Central memory CD8-positive, alpha-beta T cell (primary cell): ENCODE measurements at regions not wholly inside any gene's neighbourhood (a gene's known extent, or its start where the extent isn't known, plus 50 kb on each side); places are given as distances from the start of the nearest gene placed in this dataset.

Source experiments
- ATAC-seq: fragments of 150-1000 bp; cut with Tn5 transposase; replicated peaks from 2 replicates; pipeline ENCODE4 v1.10.0; 2022; ENCODE audit warnings: mild to moderate bottlenecking, moderate FRiP score, moderate number of reproducible peaks; ENCODE audit not compliant: poor library complexity, severe bottlenecking; ENCODE audit errors: extremely low read depth
- DNase-seq, 2 donors: peaks; one replicate each; pipeline ENCODE4 v3.0.0; 2021; ENCODE audit warnings: low spot score in 2 of 2
- H3K27ac Mint-ChIP-seq: one replicate; pipeline ENCODE4 v1.8.0; 2022; ENCODE audit warnings: low read depth, mild to moderate bottlenecking, moderate library complexity, mixed read lengths
- H3K27me3 Mint-ChIP-seq: one replicate; pipeline ENCODE4 v1.8.0; 2022; ENCODE audit warnings: mixed read lengths
- H3K36me3 Mint-ChIP-seq: one replicate; pipeline ENCODE4 v1.8.0; 2022; ENCODE audit warnings: mild to moderate bottlenecking, moderate library complexity, mixed read lengths; ENCODE audit not compliant: insufficient read depth
- H3K4me1 Mint-ChIP-seq: one replicate; pipeline ENCODE4 v1.8.0; 2022; ENCODE audit warnings: mixed read lengths
- H3K4me3 Mint-ChIP-seq: one replicate; pipeline ENCODE4 v1.8.0; 2022; ENCODE audit warnings: mild to moderate bottlenecking, moderate library complexity, mixed read lengths
- H3K9me3 Mint-ChIP-seq: one replicate; pipeline ENCODE4 v1.8.0; 2022; ENCODE audit warnings: mixed read lengths

- Mint-ChIP-seq H3K27me3 (no peaks in the 10 kb centered on the region), H3K36me3 (no peaks in the 10 kb centered on the region), H3K9me3 (no peaks in the 10 kb centered on the region), H3K4me3 (no peak overlapping the region), H3K27ac (peak overlapping the region; percentile 44), H3K4me1 (peaks cover 42% of the 10 kb centered on the region)
- ATAC-seq (no peak), DNase-seq (no peak)
These were observed 231.3 kb upstream of the IRF2BP2 start for GRCh38 chr1:234841281-234841680.

DNA sequence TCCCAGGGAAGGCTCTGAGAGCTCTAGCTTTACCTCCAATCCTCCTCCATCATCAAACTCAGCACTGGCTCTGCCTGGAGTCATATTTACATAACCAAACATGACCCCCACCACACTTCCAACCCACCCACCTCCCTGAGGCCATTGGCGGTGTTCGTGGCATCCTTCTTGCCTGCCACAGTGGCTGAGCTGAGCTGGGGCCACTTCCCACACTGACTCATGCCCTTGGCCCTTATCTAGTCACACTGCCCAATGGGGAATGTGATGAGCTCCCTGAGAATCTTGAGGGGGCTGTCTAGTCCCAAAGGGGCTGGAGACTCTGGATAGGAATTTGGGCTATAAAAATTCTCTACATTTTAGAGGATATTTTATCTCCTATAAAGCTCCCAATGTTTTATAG lies 230.9 kb upstream of the IRF2BP2 start:
- no peak for ATAC-seq
- Mint-ChIP-seq H3K9me3 (no peaks in the 10 kb centered on the region), H3K27ac (no peak overlapping the region), H3K4me3 (no peak overlapping the region), H3K4me1 (peaks cover 38% of the 10 kb centered on the region), H3K36me3 (no peaks in the 10 kb centered on the region), H3K27me3 (no peaks in the 10 kb centered on the region)
- no peak for DNase-seq

GRCh38 chr1:234840253-234840652 lies 230.3 kb upstream of the IRF2BP2 start:
- Mint-ChIP-seq H3K27me3 (no peaks in the 10 kb centered on the region), H3K4me1 (peaks cover 32% of the 10 kb centered on the region), H3K27ac (no peak overlapping the region), H3K4me3 (no peak overlapping the region), H3K9me3 (no peaks in the 10 kb centered on the region), H3K36me3 (no peaks in the 10 kb centered on the region)
- ATAC-seq, result no peak
- no peak for DNase-seq

DNA sequence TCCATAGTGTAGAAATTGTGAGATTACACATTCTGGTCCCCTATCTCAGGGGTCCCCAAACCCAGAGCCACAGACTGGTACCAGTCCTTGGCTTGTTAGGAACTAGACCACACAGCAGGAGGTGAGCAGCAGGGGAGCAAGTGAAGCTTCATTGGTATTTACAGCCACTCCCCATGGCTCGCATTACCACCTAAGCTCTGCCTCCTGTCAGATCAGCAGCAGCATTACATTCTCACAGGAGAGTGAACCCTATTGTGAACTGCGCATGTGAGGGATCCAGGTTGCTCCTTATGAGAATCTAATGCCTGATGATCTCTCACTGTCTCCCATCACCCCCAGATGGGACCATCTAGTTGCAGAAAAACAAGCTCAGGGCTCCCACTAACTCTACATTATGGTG lies 229.7 kb upstream of the IRF2BP2 start:
- Mint-ChIP-seq H3K36me3 (no peaks in the 10 kb centered on the region), H3K4me3 (no peak overlapping the region), H3K27me3 (no peaks in the 10 kb centered on the region), H3K4me1 (peaks cover 26% of the 10 kb centered on the region), H3K27ac (no peak overlapping the region), H3K9me3 (no peaks in the 10 kb centered on the region)
- ATAC-seq (no peak), DNase-seq (no peak)

GRCh38 chr1:234838820-234839219 lies 228.8 kb upstream of the IRF2BP2 start:
- no peak overlapping the region for H3K4me3 Mint-ChIP-seq
- H3K36me3 Mint-ChIP-seq, result no peaks in the 10 kb centered on the region
- H3K9me3 Mint-ChIP-seq, result no peaks in the 10 kb centered on the region
- no peak for DNase-seq
- no peaks in the 10 kb centered on the region for H3K27me3 Mint-ChIP-seq
- no peak overlapping the region for H3K27ac Mint-ChIP-seq
- no peak for ATAC-seq
- peaks cover 18% of the 10 kb centered on the region for H3K4me1 Mint-ChIP-seq

- Mint-ChIP-seq H3K9me3 (no peaks in the 10 kb centered on the region), H3K27me3 (no peaks in the 10 kb centered on the region), H3K27ac (peak overlapping the region; percentile 57), H3K4me1 (peaks cover 14% of the 10 kb centered on the region), H3K4me3 (no peak overlapping the region), H3K36me3 (no peaks in the 10 kb centered on the region)
- no peak for DNase-seq
- no peak for ATAC-seq
These were observed 228.2 kb upstream of the IRF2BP2 start for GRCh38 chr1:234838182-234838581.

DNA sequence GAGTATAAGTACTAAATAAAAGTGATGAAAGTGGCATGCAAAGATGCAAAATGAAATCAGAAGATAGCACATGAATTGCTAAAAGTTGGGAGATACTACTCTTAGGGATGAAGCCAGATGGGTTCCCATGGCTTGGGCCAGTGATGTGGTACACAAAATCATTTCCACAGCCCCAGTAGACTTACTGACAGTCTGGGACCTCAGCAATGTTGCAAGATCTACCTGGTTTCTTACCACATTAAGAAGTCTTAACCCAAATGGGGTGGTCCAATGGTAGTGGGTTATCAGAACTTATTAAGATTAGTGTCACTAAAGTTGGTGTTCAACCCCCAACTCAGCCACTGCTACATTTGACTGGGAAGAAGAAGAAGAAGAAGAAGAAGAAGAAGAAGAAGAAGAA lies 227.7 kb upstream of the IRF2BP2 start:
- Mint-ChIP-seq H3K4me3 (no peak overlapping the region), H3K9me3 (no peaks in the 10 kb centered on the region), H3K4me1 (peaks cover 9% of the 10 kb centered on the region), H3K36me3 (no peaks in the 10 kb centered on the region), H3K27ac (peak overlapping the region; percentile 57), H3K27me3 (no peaks in the 10 kb centered on the region)
- ATAC-seq, result no peak
- no peak for DNase-seq

DNA sequence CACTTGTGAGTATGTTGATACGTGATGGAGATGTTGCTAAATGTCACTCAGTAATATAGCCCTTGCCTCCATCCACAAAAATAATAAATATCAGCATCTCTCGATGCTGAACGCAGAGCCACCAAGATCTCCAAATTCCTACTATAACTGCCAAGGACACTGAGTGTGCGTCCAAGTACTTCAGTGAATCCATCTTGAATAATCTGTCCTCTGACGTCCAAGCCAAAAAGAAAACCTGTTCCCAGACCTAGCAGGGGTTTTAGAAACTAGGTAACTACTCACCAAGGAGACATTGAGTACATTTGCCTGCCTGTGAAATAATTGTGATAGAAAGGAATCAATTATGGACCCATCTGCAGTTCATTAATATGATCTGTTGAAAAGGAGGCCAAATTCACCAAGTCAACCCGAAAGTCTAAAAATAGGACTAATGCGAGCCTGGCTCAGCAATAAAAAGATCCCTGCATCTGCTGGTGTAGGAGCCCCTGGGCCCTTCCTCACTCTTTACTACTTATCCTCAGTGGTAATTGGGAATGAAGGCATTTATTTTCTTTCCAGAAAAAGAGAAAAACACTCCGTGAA lies 226.9 kb upstream of the IRF2BP2 start:
- no peak for ATAC-seq
- Mint-ChIP-seq H3K27me3 (no peaks in the 10 kb centered on the region), H3K4me3 (no peak overlapping the region), H3K27ac (no peak overlapping the region), H3K4me1 (peaks cover 6% of the 10 kb centered on the region), H3K9me3 (no peaks in the 10 kb centered on the region), H3K36me3 (no peaks in the 10 kb centered on the region)
- DNase-seq, result no peak

- no peak for ATAC-seq
- no peak overlapping the region for H3K4me3 Mint-ChIP-seq
- H3K9me3 Mint-ChIP-seq, result no peaks in the 10 kb centered on the region
- H3K4me1 Mint-ChIP-seq, result peaks cover 6% of the 10 kb centered on the region
- no peaks in the 10 kb centered on the region for H3K36me3 Mint-ChIP-seq
- H3K27ac Mint-ChIP-seq, result no peak overlapping the region
- DNase-seq, result no peak
- H3K27me3 Mint-ChIP-seq, result no peaks in the 10 kb centered on the region
These were observed 226.2 kb upstream of the IRF2BP2 start for GRCh38 chr1:234836045-234836681.

- DNase-seq, result no peak
- ATAC-seq, result no peak
- Mint-ChIP-seq H3K27ac (no peak overlapping the region), H3K36me3 (no peaks in the 10 kb centered on the region), H3K9me3 (no peaks in the 10 kb centered on the region), H3K4me1 (peaks cover 6% of the 10 kb centered on the region), H3K4me3 (no peak overlapping the region), H3K27me3 (no peaks in the 10 kb centered on the region)
These were observed 225.3 kb upstream of the IRF2BP2 start for GRCh38 chr1:234835239-234835638.

DNA sequence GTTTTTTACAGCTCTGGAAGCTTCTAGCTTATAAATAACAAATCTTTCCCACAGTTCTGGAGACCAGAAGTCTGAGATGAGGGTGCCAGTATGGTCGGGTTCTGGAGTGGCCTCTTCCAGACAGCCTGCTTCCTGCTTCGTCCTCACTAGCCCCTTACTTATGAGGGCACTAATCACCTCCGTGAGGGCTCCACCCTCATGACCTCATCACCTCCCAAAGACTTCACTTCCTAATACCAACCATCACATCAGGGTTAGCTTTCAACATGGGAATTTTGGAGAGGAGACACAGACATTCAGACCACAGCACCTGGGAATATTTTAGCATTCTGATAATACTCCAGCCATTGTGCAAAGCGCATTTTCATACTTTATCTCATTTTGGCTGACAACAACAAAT lies 223.7 kb upstream of the IRF2BP2 start:
- no peaks in the 10 kb centered on the region for H3K9me3 Mint-ChIP-seq
- H3K27me3 Mint-ChIP-seq, result no peaks in the 10 kb centered on the region
- no peak overlapping the region for H3K4me3 Mint-ChIP-seq
- no peaks in the 10 kb centered on the region for H3K36me3 Mint-ChIP-seq
- H3K4me1 Mint-ChIP-seq, result peaks cover 14% of the 10 kb centered on the region
- DNase-seq (no peak), ATAC-seq (no peak)
- H3K27ac Mint-ChIP-seq, result no peak overlapping the region

DNA sequence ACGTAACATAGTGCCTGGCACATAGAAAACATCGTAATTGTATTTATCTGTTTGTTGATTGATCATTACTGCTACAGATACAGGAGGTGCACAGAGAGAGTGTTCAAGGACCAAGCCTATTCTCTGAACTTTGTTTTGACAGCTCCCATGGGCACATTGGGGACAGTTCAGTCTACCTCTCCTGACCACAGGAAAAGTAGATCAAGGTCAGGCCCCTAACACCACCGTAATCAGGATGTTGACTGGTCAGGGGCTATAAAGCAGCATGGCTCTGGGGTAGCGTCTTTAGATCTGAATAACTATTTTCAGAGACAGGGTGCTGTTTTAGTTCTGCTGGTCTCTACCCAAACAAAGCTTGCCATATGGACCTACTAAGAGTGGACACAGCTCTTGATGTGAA lies 223.1 kb upstream of the IRF2BP2 start:
- Mint-ChIP-seq H3K4me1 (peaks cover 14% of the 10 kb centered on the region), H3K9me3 (no peaks in the 10 kb centered on the region), H3K27ac (no peak overlapping the region), H3K27me3 (no peaks in the 10 kb centered on the region), H3K36me3 (no peaks in the 10 kb centered on the region), H3K4me3 (no peak overlapping the region)
- ATAC-seq (no peak), DNase-seq (no peak)

GRCh38 chr1:234827656-234828055 lies 217.7 kb upstream of the IRF2BP2 start:
- DNase-seq (no peak), ATAC-seq (no peak)
- Mint-ChIP-seq H3K36me3 (no peaks in the 10 kb centered on the region), H3K9me3 (no peaks in the 10 kb centered on the region), H3K27me3 (peaks cover 13% of the 10 kb centered on the region), H3K27ac (no peak overlapping the region), H3K4me3 (no peak overlapping the region), H3K4me1 (peaks cover 8% of the 10 kb centered on the region)
